ENCODE measurements at regions not wholly inside any gene's neighbourhood (a gene's known extent, or its start where the extent isn't known, plus 50 kb on each side); places are given as distances from the start of the nearest gene placed in this dataset.

- no TSS peak for BruUV-seq (replicated peaks)
Observed at GRCh38 chr16:31693733-31694132, 166.0 kb downstream of the AHSP start.

GRCh38 chr16:31694461-31694860, 166.8 kb downstream of the AHSP start:
- no peaks in the 10 kb centered on the region for H3K4me1 ChIP-seq (ENCODE audit: insufficient read depth, low read length, poor library complexity, severe bottlenecking)
- CTCF ChIA-PET, result no interaction called here
- H3K4me3 ChIP-seq (ENCODE audit: low read depth, low read length, poor library complexity, severe bottlenecking), result no peak overlapping the region
- no peak for DNase-seq (ENCODE audit: low spot score)
- no peak overlapping the region for H3K27ac ChIP-seq (ENCODE audit: low read depth, low read length, poor library complexity, severe bottlenecking)
- H3K27me3 ChIP-seq (replicated peaks; ENCODE audit: insufficient read depth, low read depth, low read length, poor library complexity), result no peaks in the 10 kb centered on the region
- no peaks in the 10 kb centered on the region for H3K9me3 ChIP-seq (ENCODE audit: low read depth, low read length, poor library complexity, severe bottlenecking)
- intact Hi-C loops (cut with micrococcal nuclease; ENCODE audit: unreplicated experiment), result loop anchor here (10.0 kb wide), 1 partner anchor 240 kb away; the partner anchor contains the start of gene ARMC5
- TF ChIP-seq CTCF (conservative IDR thresholded peaks at IDR 0.05; ENCODE audit: low read depth, low read length), result no peak
- TF ChIP-seq EZH2 (IDR thresholded peaks at IDR 0.05; ENCODE audit: borderline replicate concordance, low read depth, low read length, poor library complexity, severe bottlenecking), result no peak
- POLR2A ChIA-PET (ENCODE audit: low non-redundant PET), result no interaction called here
- no peaks in the 10 kb centered on the region for H3K36me3 ChIP-seq (ENCODE audit: insufficient read depth, low read length, poor library complexity, severe bottlenecking)
- no TSS peak for BruUV-seq (replicated peaks)

More at GRCh38 chr16:31693733-31694132, 166.0 kb downstream of the AHSP start:
- CTCF ChIA-PET, result no interaction called here
- intact Hi-C loops (cut with micrococcal nuclease; ENCODE audit: unreplicated experiment), result loop anchor here (10.0 kb wide), 1 partner anchor 239 kb away; the partner anchor contains the start of gene ARMC5
- H3K36me3 ChIP-seq (ENCODE audit: insufficient read depth, low read length, poor library complexity, severe bottlenecking), result no peaks in the 10 kb centered on the region
- POLR2A ChIA-PET (ENCODE audit: low non-redundant PET), result no interaction called here
- H3K4me3 ChIP-seq (ENCODE audit: low read depth, low read length, poor library complexity, severe bottlenecking), result no peak overlapping the region
- H3K27ac ChIP-seq (ENCODE audit: low read depth, low read length, poor library complexity, severe bottlenecking), result no peak overlapping the region
- TF ChIP-seq CTCF (conservative IDR thresholded peaks at IDR 0.05; ENCODE audit: low read depth, low read length), result no peak
- no peak for TF ChIP-seq EZH2 (IDR thresholded peaks at IDR 0.05; ENCODE audit: borderline replicate concordance, low read depth, low read length, poor library complexity, severe bottlenecking)
- no peaks in the 10 kb centered on the region for H3K4me1 ChIP-seq (ENCODE audit: insufficient read depth, low read length, poor library complexity, severe bottlenecking)
- H3K27me3 ChIP-seq (replicated peaks; ENCODE audit: insufficient read depth, low read depth, low read length, poor library complexity), result no peaks in the 10 kb centered on the region
- no peak for DNase-seq (ENCODE audit: low spot score)
- H3K9me3 ChIP-seq (ENCODE audit: low read depth, low read length, poor library complexity, severe bottlenecking), result no peaks in the 10 kb centered on the region

- Histone ChIP-seq H3K4me1 (ENCODE audit: insufficient read depth, low read length, poor library complexity, severe bottlenecking) (no peaks in the 10 kb centered on the region), H3K4me3 (ENCODE audit: low read depth, low read length, poor library complexity, severe bottlenecking) (no peak overlapping the region), H3K27ac (ENCODE audit: low read depth, low read length, poor library complexity, severe bottlenecking) (no peak overlapping the region), H3K9me3 (ENCODE audit: low read depth, low read length, poor library complexity, severe bottlenecking) (no peaks in the 10 kb centered on the region), H3K36me3 (ENCODE audit: insufficient read depth, low read length, poor library complexity, severe bottlenecking) (no peaks in the 10 kb centered on the region), H3K27me3 (replicated peaks; ENCODE audit: insufficient read depth, low read depth, low read length, poor library complexity) (no peaks in the 10 kb centered on the region)
- POLR2A ChIA-PET (ENCODE audit: low non-redundant PET), result no interaction called here
- intact Hi-C loops (cut with micrococcal nuclease; ENCODE audit: unreplicated experiment), result loop anchor here (10.0 kb wide), 1 partner anchor 241 kb away; the partner anchor contains the start of gene ARMC5
- no TSS peak for BruUV-seq (replicated peaks)
- TF ChIP-seq EZH2 (IDR thresholded peaks at IDR 0.05; ENCODE audit: borderline replicate concordance, low read depth, low read length, poor library complexity, severe bottlenecking), result no peak
- TF ChIP-seq CTCF (conservative IDR thresholded peaks at IDR 0.05; ENCODE audit: low read depth, low read length), result no peak
- peak; percentile 10 for DNase-seq (ENCODE audit: low spot score)
- CTCF ChIA-PET, result no interaction called here
Observed at GRCh38 chr16:31695667-31696066, 168.0 kb downstream of the AHSP start.

Data from A673 (cell line).